ENCODE measurements at regions not wholly inside any gene's neighbourhood (a gene's known extent, or its start where the extent isn't known, plus 50 kb on each side); places are given as distances from the start of the nearest gene placed in this dataset.

GRCh38 chr3:150036780-150037179 is 66.1 kb upstream of the PFN2 start:
- Histone ChIP-seq H3K9me3 (peaks cover 17% of the 10 kb centered on the region), H3K27ac (no peak overlapping the region), H3K4me2 (no peak overlapping the region), H3K4me3 (no peak overlapping the region), H3K4me1 (no peaks in the 10 kb centered on the region)
- no peak for TF ChIP-seq TFCP2L1 (CRISPR knock-in tag; IDR thresholded peaks at IDR 0.05)
- no peak for TF ChIP-seq CHD4 (IDR thresholded peaks at IDR 0.05; ENCODE audit: borderline replicate concordance)
- no peak for TF ChIP-seq EHMT2 (IDR thresholded peaks at IDR 0.05; ENCODE audit: low read depth)
- TF ChIP-seq, protein P1, sequence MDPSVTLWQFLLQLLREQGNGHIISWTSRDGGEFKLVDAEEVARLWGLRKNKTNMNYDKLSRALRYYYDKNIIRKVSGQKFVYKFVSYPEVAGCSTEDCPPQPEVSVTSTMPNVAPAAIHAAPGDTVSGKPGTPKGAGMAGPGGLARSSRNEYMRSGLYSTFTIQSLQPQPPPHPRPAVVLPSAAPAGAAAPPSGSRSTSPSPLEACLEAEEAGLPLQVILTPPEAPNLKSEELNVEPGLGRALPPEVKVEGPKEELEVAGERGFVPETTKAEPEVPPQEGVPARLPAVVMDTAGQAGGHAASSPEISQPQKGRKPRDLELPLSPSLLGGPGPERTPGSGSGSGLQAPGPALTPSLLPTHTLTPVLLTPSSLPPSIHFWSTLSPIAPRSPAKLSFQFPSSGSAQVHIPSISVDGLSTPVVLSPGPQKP (IDR thresholded peaks at IDR 0.05; ENCODE audit: low read depth, low read length) = no peak
- TF ChIP-seq POLR2A (IDR thresholded peaks at IDR 0.05; ENCODE audit: low read length) = no peak
- TF ChIP-seq NR3C1 (IDR thresholded peaks at IDR 0.05) = no peak
- TF ChIP-seq ZNF302 (CRISPR knock-in tag; IDR thresholded peaks at IDR 0.05) = no peak
- TF ChIP-seq GATA3 (IDR thresholded peaks at IDR 0.05; ENCODE audit: borderline replicate concordance) = no peak
- TF ChIP-seq PHF8 (IDR thresholded peaks at IDR 0.05; ENCODE audit: borderline replicate concordance, low read depth) = no peak
- TF ChIP-seq FOSL2 (IDR thresholded peaks at IDR 0.05) = no peak
- TF ChIP-seq FOSL2 (CRISPR knock-in tag; IDR thresholded peaks at IDR 0.05) = no peak
- TF ChIP-seq FOSB (CRISPR knock-in tag; IDR thresholded peaks at IDR 0.05) = no peak
- WGBS (ENCODE audit: missing lambda C conversion rate) = 65% methylated on average over 5 of the region's 5 CpGs
- POLR2A ChIA-PET = no interaction called here
- ATAC-seq (no peak), DNase-seq (ENCODE audit: low read depth in 1 of 2, low spot score in 1 of 2) (no peak), FAIRE-seq (no peak)
- CTCF ChIA-PET = interaction anchor here (0.9 kb wide), 1 partner anchor 459 kb away, joined by 3 read pairs; no protein-coding TSS in a partner anchor

DNA sequence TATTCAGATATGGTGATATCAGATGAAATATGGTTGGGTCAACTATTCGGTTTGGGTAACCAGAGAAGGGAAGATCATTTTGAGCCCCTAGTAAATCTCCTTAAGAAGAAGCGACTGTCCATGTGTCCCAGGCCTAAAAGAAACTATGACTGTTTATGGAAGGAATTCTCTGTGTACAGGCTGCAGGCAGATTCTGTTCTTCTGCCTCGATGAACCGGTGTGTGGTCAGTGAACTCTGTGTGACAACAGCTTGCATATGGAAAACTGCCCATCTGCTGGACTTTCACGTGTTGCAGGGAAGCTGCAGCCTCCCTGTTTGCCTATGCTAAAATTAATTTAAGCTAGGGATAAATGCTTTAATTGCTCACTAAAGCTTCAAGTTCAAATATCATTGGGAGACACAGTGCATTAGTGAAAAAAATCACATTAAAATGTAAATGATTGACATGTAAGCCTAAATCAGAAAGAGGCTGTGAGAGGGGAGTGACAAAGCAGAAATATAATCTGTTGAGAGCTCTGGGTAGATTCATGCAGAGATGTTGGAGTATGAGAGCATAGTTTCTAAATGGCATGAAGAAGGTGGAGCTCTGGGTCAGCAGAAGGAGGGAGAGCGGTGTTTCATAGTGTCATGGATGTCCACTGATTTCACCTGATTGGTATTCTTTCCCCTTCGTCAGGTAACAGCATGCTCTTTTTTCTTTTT is 65.4 kb upstream of the PFN2 start:
- no peak for FAIRE-seq
- WGBS (ENCODE audit: missing lambda C conversion rate) = 65% methylated on average over 7 of the region's 7 CpGs
- no peak for TF ChIP-seq RNF2 (IDR thresholded peaks at IDR 0.05; ENCODE audit: borderline replicate concordance, low read depth)
- TF ChIP-seq MYC (IDR thresholded peaks at IDR 0.05; ENCODE audit: borderline replicate concordance, low read length) = no peak
- TF ChIP-seq NR3C1 (IDR thresholded peaks at IDR 0.05) = no peak
- TF ChIP-seq ZNF302 (CRISPR knock-in tag; IDR thresholded peaks at IDR 0.05) = no peak
- TF ChIP-seq RFX5 (IDR thresholded peaks at IDR 0.05) = no peak
- TF ChIP-seq TFCP2L1 (CRISPR knock-in tag; IDR thresholded peaks at IDR 0.05) = no peak

GRCh38 chr3:150035301-150035779 is 64.6 kb upstream of the PFN2 start:
- Histone ChIP-seq H3K4me1 (no peaks in the 10 kb centered on the region), H3K9me3 (peaks cover 2% of the 10 kb centered on the region; the same call in 1 of the 3 replicates), H3K4me3 (no peak overlapping the region), H3K4me2 (no peak overlapping the region), H3K27ac (no peak overlapping the region)
- ChIA-PET CTCF (interaction anchor here (0.6 to 1.1 kb wide), 3 partner anchors 11 to 143 kb away, joined by 3 read pairs; no protein-coding TSS in a partner anchor), POLR2A (no interaction called here)
- no peak for TF ChIP-seq CTCF (IDR thresholded peaks at IDR 0.05)
- no peak for TF ChIP-seq JUNB (IDR thresholded peaks at IDR 0.05)
- TF ChIP-seq HMGXB4 (CRISPR knock-in tag; IDR thresholded peaks at IDR 0.05; ENCODE audit: borderline replicate concordance) = no peak
- DNase-seq (ENCODE audit: low read depth in 1 of 2, low spot score in 1 of 2) = no peak
- FAIRE-seq = no peak
- ATAC-seq = no peak
- WGBS (ENCODE audit: missing lambda C conversion rate) = 61% methylated on average over 6 of the region's 6 CpGs

More for the DNA sequence above, 65.4 kb upstream of the PFN2 start:
- Histone ChIP-seq H3K27ac (no peak overlapping the region), H3K4me3 (no peak overlapping the region), H3K4me2 (no peak overlapping the region), H3K4me1 (no peaks in the 10 kb centered on the region), H3K9me3 (peaks cover 10% of the 10 kb centered on the region; the same call in 2 of the 3 replicates)
- DNase-seq (ENCODE audit: low read depth in 1 of 2, low spot score in 1 of 2) (no peak), ATAC-seq (no peak)
- ChIA-PET CTCF (interaction anchor here (0.9 kb wide), 1 partner anchor 459 kb away, joined by 3 read pairs; no protein-coding TSS in a partner anchor), POLR2A (no interaction called here)

All from A549 (cell line).